HepG2 (cell line): ENCODE measurements at regions not wholly inside any gene's neighbourhood (a gene's known extent, or its start where the extent isn't known, plus 50 kb on each side); places are given as distances from the start of the nearest gene placed in this dataset.

Source experiments
- CBX1 ChIP-seq: IDR thresholded peaks from one replicate; pipeline ENCODE4 v1.6.1; 2016; ENCODE audit warnings: antibody characterized with exemption, low read depth
- CHD2 ChIP-seq: IDR thresholded peaks from 2 replicates; pipeline ENCODE4 v1.6.1; 2011; ENCODE audit warnings: low read depth, low read length, improper control_type of control experiment
- FOXJ3 ChIP-seq: sonication (generic); formaldehyde crosslinking; IDR thresholded peaks from 2 replicates; pipeline ENCODE4 v1.4.0; 2020; ENCODE audit warnings: missing genetic modification reagents, mild to moderate bottlenecking, borderline replicate concordance
- FOXK1 ChIP-seq: sonication (generic); formaldehyde crosslinking; IDR thresholded peaks from 2 replicates; pipeline ENCODE4 v1.4.0; 2020; ENCODE audit warnings: low read depth, missing genetic modification reagents, borderline replicate concordance
- PITX1 ChIP-seq: sonication (generic); formaldehyde crosslinking; IDR thresholded peaks from 2 replicates; pipeline ENCODE4 v1.5.1; 2020; ENCODE audit warnings: mild to moderate bottlenecking, missing genetic modification reagents
- ZBTB2 ChIP-seq: sonication (generic); formaldehyde crosslinking; IDR thresholded peaks from 2 replicates; pipeline ENCODE4 v1.8.0; 2022; ENCODE audit warnings: low read depth, missing genetic modification reagents
- ZNF33A ChIP-seq: sonication (generic); formaldehyde crosslinking; IDR thresholded peaks from 2 replicates; pipeline ENCODE4 v1.5.1; 2020; ENCODE audit warnings: missing genetic modification reagents, mild to moderate bottlenecking, moderate library complexity, borderline replicate concordance
- ZNF546 ChIP-seq: sonication (generic); formaldehyde crosslinking; conservative IDR thresholded peaks from 2 replicates; pipeline ENCODE4 v1.8.1; 2023; ENCODE audit warnings: mild to moderate bottlenecking, missing genetic modification reagents
- TF ChIP-seq, protein P1 (sequence below): sonication (generic); formaldehyde crosslinking; IDR thresholded peaks from 2 replicates; pipeline ENCODE4 v1.5.0; 2020; ENCODE audit warnings: mild to moderate bottlenecking, missing genetic modification reagents
- TF ChIP-seq, protein P2 (sequence below): sonication (generic); formaldehyde crosslinking; IDR thresholded peaks from 2 replicates; pipeline ENCODE4 v1.5.1; 2020; ENCODE audit warnings: mild to moderate bottlenecking, missing genetic modification reagents, borderline replicate concordance
- TF ChIP-seq, protein P3 (sequence below): sonication (generic); formaldehyde crosslinking; IDR thresholded peaks from 2 replicates; pipeline ENCODE4 v1.8.1; 2023; ENCODE audit warnings: mild to moderate bottlenecking, missing genetic modification reagents
- TF ChIP-seq, protein P4 (sequence below): sonication (generic); formaldehyde crosslinking; IDR thresholded peaks from 2 replicates; pipeline ENCODE4 v1.5.1; 2020; ENCODE audit warnings: missing genetic modification reagents, mild to moderate bottlenecking, borderline replicate concordance

- TF ChIP-seq, protein P1, sequence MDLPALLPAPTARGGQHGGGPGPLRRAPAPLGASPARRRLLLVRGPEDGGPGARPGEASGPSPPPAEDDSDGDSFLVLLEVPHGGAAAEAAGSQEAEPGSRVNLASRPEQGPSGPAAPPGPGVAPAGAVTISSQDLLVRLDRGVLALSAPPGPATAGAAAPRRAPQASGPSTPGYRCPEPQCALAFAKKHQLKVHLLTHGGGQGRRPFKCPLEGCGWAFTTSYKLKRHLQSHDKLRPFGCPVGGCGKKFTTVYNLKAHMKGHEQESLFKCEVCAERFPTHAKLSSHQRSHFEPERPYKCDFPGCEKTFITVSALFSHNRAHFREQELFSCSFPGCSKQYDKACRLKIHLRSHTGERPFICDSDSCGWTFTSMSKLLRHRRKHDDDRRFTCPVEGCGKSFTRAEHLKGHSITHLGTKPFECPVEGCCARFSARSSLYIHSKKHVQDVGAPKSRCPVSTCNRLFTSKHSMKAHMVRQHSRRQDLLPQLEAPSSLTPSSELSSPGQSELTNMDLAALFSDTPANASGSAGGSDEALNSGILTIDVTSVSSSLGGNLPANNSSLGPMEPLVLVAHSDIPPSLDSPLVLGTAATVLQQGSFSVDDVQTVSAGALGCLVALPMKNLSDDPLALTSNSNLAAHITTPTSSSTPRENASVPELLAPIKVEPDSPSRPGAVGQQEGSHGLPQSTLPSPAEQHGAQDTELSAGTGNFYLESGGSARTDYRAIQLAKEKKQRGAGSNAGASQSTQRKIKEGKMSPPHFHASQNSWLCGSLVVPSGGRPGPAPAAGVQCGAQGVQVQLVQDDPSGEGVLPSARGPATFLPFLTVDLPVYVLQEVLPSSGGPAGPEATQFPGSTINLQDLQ (CRISPR knock-in tag) = no peak
- TF ChIP-seq ZBTB2 (CRISPR knock-in tag) (no peak), PITX1 (CRISPR knock-in tag) (peak; percentile 91), FOXJ3 (CRISPR knock-in tag) (peak; percentile 95; the same call in 1 of the 2 replicates), FOXK1 (CRISPR knock-in tag) (peak; percentile 76), CHD2 (no peak), ZNF33A (no peak), CBX1 (peak; percentile 39), ZNF546 (CRISPR knock-in tag) (no peak)
- TF ChIP-seq, protein P2, sequence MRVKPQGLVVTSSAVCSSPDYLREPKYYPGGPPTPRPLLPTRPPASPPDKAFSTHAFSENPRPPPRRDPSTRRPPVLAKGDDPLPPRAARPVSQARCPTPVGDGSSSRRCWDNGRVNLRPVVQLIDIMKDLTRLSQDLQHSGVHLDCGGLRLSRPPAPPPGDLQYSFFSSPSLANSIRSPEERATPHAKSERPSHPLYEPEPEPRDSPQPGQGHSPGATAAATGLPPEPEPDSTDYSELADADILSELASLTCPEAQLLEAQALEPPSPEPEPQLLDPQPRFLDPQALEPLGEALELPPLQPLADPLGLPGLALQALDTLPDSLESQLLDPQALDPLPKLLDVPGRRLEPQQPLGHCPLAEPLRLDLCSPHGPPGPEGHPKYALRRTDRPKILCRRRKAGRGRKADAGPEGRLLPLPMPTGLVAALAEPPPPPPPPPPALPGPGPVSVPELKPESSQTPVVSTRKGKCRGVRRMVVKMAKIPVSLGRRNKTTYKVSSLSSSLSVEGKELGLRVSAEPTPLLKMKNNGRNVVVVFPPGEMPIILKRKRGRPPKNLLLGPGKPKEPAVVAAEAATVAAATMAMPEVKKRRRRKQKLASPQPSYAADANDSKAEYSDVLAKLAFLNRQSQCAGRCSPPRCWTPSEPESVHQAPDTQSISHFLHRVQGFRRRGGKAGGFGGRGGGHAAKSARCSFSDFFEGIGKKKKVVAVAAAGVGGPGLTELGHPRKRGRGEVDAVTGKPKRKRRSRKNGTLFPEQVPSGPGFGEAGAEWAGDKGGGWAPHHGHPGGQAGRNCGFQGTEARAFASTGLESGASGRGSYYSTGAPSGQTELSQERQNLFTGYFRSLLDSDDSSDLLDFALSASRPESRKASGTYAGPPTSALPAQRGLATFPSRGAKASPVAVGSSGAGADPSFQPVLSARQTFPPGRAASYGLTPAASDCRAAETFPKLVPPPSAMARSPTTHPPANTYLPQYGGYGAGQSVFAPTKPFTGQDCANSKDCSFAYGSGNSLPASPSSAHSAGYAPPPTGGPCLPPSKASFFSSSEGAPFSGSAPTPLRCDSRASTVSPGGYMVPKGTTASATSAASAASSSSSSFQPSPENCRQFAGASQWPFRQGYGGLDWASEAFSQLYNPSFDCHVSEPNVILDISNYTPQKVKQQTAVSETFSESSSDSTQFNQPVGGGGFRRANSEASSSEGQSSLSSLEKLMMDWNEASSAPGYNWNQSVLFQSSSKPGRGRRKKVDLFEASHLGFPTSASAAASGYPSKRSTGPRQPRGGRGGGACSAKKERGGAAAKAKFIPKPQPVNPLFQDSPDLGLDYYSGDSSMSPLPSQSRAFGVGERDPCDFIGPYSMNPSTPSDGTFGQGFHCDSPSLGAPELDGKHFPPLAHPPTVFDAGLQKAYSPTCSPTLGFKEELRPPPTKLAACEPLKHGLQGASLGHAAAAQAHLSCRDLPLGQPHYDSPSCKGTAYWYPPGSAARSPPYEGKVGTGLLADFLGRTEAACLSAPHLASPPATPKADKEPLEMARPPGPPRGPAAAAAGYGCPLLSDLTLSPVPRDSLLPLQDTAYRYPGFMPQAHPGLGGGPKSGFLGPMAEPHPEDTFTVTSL = peak; percentile 98; the same call in 1 of the 2 replicates
- TF ChIP-seq, protein P3, sequence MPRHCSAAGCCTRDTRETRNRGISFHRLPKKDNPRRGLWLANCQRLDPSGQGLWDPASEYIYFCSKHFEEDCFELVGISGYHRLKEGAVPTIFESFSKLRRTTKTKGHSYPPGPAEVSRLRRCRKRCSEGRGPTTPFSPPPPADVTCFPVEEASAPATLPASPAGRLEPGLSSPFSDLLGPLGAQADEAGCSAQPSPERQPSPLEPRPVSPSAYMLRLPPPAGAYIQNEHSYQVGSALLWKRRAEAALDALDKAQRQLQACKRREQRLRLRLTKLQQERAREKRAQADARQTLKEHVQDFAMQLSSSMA (CRISPR knock-in tag) = no peak
- TF ChIP-seq, protein P4, sequence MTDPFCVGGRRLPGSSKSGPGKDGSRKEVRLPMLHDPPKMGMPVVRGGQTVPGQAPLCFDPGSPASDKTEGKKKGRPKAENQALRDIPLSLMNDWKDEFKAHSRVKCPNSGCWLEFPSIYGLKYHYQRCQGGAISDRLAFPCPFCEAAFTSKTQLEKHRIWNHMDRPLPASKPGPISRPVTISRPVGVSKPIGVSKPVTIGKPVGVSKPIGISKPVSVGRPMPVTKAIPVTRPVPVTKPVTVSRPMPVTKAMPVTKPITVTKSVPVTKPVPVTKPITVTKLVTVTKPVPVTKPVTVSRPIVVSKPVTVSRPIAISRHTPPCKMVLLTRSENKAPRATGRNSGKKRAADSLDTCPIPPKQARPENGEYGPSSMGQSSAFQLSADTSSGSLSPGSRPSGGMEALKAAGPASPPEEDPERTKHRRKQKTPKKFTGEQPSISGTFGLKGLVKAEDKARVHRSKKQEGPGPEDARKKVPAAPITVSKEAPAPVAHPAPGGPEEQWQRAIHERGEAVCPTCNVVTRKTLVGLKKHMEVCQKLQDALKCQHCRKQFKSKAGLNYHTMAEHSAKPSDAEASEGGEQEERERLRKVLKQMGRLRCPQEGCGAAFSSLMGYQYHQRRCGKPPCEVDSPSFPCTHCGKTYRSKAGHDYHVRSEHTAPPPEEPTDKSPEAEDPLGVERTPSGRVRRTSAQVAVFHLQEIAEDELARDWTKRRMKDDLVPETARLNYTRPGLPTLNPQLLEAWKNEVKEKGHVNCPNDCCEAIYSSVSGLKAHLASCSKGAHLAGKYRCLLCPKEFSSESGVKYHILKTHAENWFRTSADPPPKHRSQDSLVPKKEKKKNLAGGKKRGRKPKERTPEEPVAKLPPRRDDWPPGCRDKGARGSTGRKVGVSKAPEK = 0 out of 2 replicates have a peak, but pooled peaks have one; percentile 38
Measured at GRCh38 chr6:133034509-133035206, 206.5 kb upstream of the EYA4 start (continued).
